Stimulated activated CD4-positive, alpha-beta T cell treated with anti-CD3 and anti-CD28 coated beads, TNF-alpha, amount 100 ng/mL, for 1 hour (primary cell): ENCODE measurements at regions not wholly inside any gene's neighbourhood (a gene's known extent, or its start where the extent isn't known, plus 50 kb on each side); places are given as distances from the start of the nearest gene placed in this dataset.

ENCODE experiments used
- DNase-seq, 3 donors: peaks; one replicate each; pipeline ENCODE4 v3.0.0-alpha.2; 2020; ENCODE audit warnings: low read depth in 3 of 3, low spot score in 1 of 3

DNA sequence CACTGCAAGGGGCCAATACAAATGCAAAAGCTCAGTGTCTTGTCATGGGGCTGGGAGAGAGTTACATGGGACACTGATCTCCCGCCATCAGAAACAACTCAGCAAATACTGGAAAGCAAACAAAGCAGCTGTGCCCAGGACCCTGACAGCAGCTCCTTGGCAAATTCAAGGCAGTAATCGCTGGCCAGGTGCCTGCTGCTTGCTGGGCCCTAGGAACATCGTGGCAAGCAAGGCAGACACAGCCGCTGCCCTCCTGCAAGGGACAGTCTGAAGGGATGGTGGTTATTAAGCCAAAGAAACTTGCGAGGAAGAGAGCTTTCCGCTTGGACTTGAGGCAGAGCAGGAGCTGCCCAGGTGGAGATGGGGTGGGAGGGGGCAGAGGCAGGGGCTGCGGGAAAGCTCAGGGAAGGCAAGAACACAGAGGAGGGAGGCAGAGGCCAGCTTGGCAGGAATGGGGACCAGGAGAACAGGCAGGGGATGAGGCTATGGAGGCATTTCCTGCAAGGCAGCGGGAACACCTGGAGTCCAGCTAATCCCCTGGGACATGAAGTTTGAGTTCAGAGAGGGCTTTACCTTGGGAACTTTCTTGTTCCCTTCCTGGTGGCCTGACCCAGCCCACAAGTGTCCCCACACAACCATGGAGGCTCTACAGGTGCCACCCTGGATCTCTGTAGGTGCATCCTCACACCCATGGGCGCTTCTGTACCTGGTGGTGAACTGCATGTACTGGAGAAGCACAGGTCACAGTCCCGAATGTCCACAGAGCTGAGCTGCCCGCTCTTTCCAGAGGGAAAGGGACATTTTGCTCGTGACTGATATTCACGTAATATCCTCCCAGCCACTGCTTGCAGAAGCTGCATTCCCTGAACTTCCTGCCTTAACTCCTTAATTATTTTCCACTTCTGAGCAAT, 78.7 kb upstream of the ATP2B2 start:
- no peak for DNase-seq

DNA sequence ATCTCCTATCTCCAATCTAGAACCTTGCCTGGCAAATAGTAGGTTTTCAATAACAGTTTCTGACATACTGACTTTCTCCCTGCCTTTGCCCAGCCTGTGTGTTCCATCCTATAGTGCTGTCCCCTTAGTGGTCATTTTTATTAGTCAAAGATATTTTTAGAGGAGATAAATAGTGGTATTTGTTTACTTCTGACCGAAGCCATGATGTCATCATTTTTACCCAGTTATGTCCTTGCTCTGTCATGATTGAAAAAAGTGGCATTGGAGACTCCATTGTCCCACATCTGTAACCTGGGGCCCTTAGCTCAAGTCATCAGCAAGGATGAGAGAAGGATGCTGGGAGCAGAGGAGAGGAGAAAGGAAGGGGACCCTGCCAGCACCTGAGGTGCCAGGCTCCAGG, 80.6 kb upstream of the ATP2B2 start:
- no peak for DNase-seq

DNA sequence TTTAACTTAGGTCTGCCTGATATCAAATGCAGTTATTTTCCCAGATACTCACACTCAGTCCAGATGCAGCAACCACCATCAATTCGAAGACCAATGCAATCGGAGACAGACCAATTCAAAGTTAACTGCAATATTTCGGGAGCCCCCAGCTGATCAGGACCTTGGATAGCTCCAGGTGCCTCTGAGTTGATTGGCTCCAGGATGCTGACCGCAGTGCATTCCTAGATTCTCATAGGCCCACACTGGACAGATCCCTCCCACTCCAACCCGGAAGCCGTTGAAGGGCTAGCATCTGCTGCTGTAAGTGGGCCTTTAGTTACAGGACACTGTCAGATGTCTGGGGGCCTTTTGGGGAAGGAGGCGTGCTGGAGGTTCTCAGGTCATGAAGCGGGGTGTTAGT, 89.5 kb upstream of the ATP2B2 start:
- no peak for DNase-seq

DNA sequence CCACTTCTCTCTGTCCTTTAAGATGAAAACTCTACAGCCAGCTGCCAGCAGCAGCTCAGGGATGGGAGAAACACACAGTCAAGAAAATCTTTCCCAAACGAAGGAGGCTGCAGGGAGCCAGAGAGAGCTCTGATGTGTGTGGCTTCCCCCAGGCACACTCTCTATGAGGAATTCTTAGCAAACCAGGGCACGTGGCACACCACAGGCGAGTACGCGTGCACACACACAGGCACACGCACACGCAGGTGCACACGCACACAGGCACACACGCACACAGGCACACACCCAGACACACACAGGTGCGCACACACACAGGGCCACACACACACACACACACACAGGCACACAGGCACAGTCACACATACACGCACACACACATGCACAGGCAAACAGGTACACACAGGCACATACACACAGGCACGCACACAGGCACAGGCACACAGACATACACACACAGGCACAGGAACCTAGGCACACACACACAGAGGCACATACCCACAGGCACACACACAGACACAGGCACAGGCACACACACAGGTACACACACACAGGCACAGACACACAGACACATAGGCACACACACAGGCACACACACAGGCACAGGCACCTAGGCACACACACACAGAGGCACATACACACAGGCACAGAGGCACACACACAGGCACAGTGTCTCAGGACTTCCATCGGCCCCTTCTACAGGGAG, 91.5 kb upstream of the ATP2B2 start:
- no peak for DNase-seq

DNA sequence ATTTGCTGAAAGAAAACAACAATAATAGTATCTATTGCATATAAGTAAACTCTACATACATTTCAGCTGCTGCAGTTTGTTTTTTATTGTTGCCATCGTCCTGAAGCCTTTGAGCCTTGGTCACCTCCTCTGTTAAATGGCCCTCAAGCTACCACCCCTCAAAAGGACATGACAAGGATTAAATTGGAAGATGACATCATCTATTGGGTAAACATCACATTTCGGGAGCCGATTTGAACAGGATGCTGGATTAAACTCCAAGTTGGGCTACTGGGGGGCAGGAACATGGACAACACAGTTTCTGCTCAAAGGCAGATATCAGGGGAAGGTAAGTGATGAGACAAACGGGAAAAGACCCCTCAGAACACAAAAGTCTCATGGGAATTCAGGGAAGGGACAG, 92.3 kb upstream of the ATP2B2 start:
- DNase-seq: no peak

DNA sequence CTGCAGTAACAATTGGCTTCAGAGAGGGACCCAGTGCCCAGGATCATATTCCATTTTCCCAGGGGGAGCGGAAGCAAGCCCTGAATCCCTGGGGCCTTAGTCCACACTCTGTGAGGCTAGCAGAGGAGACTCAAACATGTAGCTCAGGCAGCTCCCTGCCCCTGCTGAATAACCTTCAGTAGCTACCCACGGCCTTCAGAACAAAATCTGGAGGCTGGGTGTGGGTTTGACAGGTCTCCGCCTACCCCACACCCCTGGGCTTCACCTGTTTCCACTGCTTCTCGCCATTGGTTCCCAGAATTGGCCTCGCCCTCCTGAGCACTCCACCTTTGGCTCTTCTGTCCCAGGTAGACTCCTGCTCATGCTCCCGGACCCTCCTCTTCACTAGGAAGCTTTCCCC, 93.6 kb upstream of the ATP2B2 start:
- DNase-seq: no peak

DNA sequence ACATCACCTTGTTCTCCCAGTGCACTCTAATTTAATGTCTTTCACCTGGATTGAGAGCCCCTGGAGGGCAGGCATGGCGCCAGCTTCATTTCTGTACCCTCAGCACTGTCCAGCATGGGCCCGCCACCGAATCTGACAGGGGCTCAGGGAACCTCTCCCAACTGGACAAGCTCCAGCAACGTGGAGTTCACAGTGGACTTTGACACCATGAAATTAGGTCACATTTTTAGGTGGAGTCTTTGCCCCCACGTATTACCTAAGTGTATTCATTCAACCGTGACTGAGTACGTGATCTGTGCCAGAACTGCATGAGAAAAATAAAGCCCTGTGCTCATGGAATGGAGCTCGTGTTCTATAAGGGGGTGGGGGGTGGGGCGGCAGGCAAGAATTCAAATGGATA, 94.1 kb upstream of the ATP2B2 start:
- no peak for DNase-seq

DNA sequence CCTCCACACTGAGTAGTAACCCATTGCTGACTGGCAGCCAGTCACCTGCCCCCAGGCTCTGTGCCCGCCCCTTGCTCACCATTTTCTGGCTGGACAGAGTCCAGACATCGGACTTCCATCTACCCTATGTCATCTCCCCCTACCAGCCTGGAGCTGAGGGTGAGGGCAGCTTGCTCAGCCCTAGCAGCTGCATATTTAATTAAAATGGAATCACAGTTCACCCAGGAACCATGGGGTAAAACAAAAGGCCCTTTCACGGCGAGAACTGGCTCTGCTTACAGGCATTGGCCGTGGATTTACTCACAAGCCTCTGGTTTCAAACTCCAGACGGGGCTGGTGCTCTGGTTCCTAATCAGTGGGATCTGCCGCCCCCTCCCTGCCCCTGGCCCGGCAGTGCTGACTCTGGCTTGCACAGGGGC, 94.9 kb upstream of the ATP2B2 start:
- no peak for DNase-seq

DNA sequence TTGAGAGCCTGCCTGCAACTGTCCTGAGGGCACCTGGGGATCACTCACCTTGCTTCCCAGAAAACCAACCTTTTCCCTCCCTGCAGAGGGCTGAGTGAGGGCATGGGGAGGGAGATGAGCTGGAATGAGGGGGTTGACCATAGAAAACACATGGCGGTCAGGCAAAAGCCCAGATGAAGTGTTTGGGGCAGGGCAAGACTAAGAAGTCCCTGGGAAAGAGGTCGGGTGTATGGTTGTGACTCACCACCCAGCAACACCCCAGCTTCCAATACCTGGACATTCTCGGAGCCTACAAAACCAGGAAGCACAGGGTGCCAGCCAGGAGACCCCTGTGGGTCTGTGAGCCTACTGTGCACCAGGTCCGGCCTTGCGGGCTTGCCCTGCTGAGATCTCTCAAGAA, 95.3 kb upstream of the ATP2B2 start:
- DNase-seq: no peak

DNA sequence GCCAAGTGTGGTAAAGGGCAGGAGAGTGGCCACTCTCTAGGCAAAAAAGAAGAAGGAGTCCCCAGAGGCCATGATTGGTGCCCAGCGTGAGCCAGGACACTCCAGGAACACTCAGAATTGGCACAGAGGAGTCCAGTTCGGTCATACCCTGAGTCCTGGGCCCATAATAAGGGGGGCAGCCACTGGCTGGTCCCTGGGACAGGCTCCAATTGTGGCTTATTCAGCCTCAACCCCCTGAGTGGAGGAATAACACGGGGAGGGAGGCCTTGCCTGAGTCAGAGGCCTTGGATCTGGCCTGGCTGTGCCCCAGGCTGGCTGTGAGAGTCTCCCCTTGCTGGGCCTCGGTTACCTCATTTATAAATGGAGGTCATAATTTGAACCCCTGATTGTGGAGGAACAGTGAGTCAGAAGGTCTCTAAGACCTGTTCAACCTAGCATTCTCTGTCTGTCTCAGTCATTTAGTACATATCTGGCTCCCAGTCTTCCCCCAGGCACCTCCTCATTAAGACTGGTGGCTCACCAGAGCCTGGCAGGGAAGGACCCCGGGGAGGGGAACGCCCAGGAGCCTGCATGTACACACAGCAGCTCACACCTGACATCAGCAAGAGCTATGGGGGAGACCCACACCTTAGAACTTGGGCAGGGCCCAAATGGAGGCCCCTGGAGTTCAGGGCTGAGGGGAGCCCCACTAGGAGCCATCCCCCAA, 95.9 kb upstream of the ATP2B2 start:
- no peak for DNase-seq

DNA sequence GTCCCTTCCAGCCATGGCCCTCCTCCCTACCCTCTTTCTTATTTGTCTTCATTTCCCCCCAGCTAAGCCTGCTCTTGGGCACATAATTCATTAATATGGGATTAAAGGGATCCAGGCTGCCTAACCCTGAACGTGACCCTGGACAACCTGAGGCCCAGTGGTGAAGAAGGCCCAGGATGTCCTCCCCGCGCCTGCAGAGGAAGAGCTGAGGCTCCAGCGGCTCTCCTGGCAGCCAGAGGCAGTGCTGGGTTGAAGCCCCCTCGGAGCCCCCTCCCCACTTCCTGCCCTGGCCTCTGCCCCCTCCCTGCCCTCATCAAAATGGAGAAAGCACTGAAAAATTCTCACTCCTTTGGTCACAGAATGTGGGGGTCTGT, 96.5 kb upstream of the ATP2B2 start:
- DNase-seq: no peak

DNA sequence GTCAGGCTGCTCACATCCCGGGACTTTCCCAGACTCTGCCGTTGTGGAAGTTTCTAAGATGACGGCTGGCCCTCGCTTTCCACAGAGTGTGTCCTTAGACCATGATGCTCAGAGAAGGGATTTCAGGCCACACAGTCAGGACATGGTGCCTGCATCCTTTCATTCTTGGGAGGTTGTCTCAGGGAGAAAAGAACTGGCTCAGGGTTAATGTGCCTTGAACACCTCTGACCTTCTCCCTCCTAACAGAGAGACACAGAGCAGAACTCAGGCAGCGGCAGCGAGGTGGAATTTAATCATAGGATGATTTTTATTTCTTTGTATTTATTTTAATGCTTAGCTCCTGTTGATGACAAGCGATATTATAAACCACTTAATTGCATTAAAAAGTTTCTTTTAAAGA, 96.9 kb upstream of the ATP2B2 start:
- DNase-seq: no peak

DNA sequence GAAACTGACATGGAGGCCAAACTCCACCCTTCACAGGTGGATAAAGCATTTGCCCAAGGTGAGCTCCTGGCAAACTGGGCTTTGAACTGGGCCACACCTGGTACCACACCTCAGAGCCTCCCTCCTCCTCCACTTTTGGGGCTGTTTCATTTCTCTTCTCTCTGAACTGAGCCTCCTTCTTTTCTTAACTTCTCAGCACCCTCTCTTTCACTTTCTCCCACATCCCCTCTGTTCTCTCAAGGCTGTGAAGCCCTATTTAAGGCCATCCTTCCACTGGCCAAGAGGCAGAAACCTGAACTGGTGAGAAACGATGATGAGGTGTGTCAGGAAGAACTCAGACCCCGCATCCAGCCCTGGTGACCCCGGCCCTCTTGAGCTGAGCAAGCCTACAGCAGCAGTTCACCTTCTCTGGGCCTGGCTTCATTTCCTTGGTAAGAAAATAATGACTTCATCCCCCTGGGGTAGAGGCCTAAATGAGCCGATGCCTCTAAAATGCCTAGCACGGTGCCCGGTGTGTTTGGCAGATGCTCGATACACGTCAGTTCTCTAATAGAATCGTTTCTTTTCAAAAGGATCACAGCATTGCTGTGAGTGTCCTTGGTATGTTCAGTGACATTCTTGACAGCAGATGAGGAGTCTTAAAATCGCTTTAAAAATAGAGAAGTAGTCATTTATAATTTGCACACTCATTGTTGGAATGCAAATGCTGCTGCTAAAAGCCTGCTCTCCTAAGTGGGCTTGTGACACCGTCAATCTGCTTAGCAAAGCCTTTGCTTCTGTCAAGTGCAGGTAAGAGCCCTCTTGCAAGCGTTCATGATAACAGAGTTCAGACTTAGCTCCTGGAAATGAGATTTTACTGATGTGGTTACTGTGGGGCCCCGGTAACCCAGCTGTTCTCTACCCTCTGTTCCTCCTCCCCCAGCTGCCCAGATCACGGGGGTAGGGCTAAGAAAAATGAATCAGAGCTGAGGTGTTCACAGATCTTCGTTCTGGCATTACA, 97.7 kb upstream of the ATP2B2 start:
- peak; percentile 30 to 38 (median 37) for DNase-seq

DNA sequence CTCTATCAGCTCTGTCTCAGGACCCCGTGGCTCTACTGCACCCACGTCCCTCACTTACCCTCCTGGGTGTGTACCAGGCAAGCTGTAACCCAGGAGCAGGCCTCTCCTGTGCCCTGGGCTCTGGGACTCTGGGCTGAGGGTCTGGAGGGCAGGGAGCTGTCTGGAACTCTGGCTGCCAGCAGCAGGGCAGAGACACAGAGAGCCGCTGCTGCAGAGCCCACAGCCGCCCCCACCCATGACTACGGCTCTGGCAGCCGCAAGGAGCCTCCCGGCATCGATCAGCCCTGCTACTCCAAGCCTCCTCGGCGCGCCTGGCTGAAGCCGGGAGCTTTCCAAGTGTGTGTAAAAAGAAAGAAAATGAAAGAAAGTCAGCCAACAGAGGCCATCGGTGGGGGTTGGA, 103.7 kb upstream of the ATP2B2 start:
- DNase-seq: no peak

DNA sequence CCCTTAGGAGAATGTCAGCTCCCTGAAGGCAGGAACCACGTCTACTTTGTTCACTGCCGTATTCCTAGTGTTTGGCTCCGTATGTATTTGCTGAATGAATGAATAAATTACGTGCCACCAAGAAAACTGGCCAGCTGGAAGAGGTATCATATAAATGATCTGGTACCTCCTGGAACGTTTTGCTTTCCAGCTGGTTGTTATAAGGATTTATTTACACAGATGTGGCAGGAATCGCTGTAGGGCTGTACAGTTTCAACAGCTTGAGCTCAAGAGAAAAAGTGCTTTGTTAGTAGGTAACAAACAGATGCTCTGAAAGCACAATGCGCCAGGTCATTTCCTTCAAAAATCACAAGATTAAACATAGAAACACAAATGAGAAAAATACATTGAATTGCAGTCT, 108.8 kb upstream of the ATP2B2 start:
- DNase-seq: no peak

DNA sequence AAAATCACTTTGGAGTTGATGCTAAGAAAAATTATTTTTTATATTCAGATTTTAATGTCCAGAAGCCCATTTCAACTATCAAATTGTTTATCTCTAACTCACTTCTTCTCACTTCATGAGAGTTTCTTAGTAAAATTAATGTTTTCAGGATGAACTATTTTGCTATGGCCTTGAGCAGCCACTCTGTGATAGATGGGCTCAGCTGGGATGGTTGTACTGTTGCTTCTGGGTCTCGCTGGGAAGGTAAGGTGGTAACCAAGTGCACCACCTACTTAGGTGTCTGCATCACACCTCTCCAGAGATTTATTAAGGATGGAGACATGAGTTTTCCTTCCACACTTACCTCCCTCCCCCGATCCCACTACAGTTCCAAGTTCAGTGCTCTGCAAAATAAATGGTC, 110.3 kb upstream of the ATP2B2 start:
- no peak for DNase-seq

DNA sequence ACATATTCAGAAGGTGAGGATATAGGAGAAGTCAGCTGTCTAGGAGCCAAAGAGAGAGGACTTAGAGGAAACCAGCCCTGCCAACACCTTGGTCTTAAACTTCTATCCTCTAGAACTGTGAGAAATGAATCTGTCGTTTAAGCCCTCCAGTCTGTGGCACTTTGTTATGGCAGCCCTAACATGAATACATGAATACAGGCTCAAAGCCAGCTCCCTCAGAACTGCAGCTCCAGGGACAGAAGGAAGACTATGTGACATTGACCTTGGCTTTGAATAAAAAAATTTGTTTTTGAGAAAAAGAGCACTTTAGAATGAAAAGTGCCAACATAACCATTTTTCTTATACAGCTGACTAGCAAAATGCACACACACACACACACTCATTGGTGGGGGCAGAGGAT, 110.9 kb upstream of the ATP2B2 start:
- DNase-seq: no peak

DNA sequence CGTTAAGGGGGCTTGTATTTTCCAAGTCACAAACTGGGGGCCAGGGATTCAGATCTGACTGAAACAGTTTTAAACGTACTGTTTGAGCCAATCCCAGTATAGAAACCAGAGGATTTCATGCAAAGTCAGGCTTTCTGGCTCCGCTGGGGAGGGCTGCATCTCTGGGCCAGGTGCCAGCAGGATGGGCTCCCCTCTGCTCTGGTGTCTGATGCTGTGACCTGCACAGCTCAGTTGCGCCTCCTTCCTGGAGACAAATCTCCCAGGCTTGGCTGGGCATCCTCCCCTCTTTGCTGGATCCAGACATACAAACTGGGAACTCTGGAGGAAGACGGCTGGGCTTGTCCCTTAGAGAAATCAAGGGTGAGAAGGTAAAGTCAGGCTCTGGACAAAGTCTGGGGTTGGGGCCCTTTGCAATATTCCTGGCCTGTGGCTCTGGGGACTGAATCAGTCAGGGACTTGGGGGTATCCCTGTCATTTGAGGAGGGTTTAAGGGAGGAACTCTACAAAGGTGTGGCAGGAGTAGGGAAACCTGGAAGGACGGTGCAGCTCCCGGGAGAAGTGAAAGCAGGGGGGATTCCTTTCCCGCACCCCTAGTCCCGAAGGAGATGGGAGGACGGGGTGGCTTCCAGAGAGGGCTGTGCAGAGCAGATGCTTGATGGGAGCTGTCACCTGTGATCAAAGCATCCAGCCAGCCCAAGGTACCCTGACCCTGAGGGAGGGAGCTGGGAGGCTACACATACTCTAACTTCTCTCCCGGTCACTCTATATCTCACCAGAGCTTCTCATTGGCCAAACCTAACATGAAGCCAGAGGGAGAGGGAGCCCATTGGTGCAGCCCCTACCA, 114.8 kb upstream of the ATP2B2 start:
- no peak for DNase-seq

DNA sequence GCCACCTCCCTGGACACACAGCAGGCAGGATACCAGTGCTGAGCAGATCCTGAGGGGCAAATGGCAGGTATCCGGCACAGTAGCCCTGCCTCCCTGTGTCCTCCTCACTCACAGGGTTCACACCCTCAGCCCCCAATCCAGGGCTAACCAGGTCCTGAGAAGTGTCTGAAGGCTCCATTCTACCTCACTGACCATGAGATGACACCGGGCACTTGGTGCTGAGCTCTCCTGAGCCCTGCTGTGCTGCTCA, 115.4 kb upstream of the ATP2B2 start:
- DNase-seq: no peak

DNA sequence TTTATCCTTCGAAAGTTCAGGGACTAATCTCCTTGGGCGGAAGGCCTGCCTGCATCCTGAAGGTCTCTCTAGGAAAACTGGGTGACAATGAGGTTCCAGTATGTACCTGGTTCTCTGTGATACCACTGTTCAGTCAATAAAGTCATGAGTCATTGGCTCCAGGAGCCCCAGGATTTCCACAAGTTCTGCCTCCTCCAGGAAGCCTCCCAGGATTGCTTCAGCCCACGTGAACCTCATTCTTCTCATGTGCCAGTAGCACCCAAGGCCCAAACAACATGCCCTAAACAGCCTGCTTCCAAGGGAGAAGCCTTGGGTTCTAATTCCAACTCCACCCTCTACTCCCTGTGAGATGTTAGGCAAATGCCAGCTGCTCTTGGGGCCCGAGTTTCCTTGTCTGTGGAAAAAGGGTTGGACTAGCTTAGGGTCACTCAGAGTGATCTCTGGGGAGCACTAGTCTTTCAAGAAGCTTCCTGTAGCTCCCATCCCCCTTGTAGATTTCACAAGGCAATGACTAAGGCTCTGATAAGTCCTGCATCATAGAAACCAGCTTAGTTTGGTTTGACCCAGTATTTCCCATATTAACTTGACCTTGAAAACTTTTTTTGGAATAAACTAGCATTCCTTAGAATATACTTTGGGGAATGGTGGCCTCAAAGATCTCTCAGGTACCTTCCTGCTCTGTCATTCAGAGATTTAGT, 118.3 kb upstream of the ATP2B2 start:
- DNase-seq: no peak
